Renal cortical epithelial cell (primary cell): ENCODE measurements at regions not wholly inside any gene's neighbourhood (a gene's known extent, or its start where the extent isn't known, plus 50 kb on each side); places are given as distances from the start of the nearest gene placed in this dataset.
"Not testable (repeated sequence)": the region's sequence is repeated elsewhere in the genome, so short reads cannot be mapped to it uniquely, and the experiment has no call there.

Experiments used
- DNase-seq: peaks from one replicate; pipeline ENCODE4 v3.0.0-alpha.2; 2011; ENCODE audit warnings: low read depth

DNA sequence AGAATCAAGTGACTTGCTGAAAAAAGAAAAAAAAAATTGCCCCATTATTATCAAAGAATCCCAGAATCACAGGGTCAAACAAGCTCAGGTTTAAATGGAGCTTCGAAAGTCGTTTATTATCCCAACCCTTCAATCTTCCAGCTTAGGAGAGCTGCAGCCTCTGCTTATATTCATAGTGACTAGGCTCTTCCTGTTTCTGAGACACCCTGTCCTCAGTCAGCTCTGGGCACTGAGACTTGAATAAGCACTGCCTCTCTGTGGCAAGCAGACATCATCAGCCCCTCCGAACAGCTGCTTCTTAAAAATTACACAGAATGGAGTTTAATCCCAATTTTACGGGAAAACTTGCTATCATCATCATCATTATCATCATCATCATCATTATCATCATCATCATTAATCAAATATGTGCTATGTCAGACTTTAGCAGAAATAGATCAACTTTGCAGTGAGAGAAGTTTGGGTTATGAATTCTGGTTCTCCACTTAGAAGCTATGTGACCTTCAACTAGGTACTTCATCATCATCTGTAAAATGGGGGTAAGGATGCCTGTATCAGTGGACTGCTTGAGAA is 614.0 kb upstream of the SYNCRIP start:
- no peak for DNase-seq

DNA sequence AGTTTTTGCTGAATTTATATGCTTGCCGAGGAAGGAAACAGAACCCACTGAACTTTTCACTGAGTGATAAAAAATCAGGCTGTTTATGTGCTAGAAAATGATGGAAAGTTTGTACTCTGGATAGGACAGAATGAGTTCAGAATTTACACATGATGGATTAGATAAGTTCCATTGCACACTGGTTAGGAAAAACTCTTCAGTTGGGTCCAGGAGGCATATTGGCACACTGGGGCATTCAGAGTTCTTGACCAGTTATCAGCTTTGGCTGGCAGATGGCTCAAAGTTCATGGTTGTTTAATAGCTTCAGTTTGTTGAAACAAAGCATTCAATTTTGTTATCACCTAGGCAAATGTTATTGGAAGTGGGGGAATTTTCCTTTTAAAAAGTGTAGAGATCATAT is 613.3 kb upstream of the SYNCRIP start:
- no peak for DNase-seq

GRCh38 chr6:86251106-86251505 is 608.4 kb upstream of the SYNCRIP start:
- no peak for DNase-seq

DNA sequence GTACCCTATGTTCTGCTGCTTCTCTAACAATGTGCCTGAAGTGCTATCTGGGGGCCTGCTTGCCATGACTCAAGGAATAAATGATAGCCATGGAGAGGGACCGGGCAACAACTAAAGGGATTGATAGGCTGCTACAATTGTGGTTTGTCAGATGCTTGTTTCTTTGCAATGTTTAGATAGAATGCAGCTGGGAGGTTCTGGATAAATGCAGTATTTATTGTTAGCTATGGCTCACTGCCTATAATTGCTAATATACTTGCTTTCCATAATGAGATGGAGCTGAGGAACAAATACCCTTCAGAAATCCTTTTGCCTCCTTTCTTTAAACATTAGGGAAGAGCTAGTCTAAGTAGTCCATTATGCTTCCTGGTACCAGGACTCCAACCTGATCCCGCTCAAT is 575.2 kb upstream of the SYNCRIP start:
- no peak for DNase-seq

DNA sequence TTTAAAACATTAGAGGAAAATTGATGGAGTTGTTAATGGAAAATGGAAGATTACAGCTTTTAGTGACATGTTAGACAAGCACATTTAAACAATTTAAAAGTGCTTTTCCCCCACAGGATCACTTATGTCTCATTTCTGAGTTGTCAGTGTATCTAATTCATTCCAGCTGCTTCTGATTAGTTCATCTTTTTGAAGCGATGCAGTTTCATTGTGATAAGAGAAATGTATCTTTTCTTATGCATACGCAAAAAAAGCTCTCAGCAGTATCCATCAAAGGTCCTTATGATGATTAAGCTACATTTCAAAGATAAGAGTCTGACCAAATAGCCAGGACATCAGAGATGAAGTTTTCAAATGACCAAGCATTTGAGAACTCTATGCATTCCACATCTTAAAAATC is 572.6 kb upstream of the SYNCRIP start:
- DNase-seq: no peak

DNA sequence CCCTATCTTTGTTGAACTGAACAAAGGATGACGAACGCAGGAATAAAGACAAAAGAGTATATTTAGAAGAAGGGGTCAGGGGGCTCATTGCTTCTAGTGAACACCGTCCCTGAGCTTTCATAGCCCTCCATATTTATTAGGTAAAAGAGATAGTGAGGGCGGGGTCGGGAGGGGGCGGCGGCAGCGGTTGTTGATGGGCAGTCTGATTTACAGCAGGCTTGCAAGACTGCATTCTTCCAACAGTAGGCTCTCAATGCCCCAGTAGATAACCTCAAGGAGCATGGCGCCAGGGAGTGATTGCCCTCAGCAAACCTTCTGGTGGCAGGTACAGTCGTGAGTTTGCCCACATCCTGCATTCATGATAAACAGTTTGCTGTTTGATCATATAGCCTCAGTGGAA is 563.3 kb upstream of the SYNCRIP start:
- DNase-seq: no peak

DNA sequence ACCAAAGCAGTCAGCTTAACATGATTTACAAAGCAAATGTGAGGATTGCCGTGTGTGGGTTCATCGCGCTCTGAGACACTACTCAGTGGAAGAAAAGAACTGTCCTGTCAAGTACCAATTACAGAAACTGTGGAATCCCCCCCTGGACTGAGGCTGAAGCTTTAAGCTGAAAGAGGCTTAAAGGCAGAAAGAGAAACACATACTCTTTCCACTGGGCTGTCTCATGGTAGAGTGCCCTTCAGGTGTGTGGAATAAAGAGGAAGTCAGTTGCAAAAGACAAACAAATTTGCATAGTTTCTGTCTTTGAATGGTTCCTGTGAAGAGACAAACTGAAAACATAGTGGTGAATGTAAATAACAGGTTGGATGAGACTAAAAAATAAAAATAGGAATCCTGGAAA is 560.4 kb upstream of the SYNCRIP start:
- no peak for DNase-seq

GRCh38 chr6:86193821-86194220 is 551.1 kb upstream of the SYNCRIP start:
- DNase-seq: no peak

DNA sequence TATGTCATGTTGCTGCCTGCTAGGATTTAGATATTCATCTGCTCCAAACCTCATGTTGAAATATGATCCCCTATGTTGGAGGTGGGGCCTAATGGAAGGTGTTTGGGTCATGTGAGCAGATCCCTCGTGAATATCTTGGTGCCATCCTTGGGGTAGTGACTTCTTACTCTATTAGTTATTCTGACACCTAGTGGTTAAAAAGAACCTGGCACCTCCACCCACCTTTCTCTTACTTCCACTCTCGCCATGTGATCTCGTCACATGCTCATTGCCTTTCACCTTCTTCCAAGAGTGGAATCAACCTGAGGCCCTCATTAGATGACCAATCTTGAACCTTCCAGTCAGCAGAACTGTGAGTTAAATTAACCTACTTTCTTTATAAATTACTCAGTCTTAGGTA is 549.4 kb upstream of the SYNCRIP start:
- DNase-seq: peak; percentile 6

GRCh38 chr6:86175149-86175548 is 532.5 kb upstream of the SYNCRIP start:
- not testable (repeated sequence) for DNase-seq

- no peak for DNase-seq
Observed at GRCh38 chr6:86154852-86155251, 512.2 kb upstream of the SYNCRIP start.

DNA sequence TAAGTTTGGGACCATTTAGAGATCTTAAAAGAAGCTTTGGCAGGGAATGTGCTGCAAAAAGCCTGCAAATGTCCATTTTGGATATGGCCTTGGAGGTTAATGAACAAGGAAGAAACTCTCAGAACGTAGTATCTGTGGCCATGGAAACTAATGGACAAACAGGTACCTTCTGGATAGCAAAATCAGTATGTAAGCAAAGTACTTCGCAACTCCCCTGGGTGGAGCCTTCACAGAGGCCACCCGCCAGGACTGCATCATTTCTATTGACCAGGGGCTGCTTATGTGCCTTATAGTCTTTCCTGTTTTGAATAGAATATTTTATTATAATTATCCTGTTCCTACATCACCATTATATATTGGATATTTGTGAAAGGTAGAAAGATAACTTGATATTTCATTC is 510.8 kb upstream of the SYNCRIP start:
- no peak for DNase-seq

- DNase-seq: no peak
Observed at GRCh38 chr6:86152546-86152945, 509.9 kb upstream of the SYNCRIP start.

- DNase-seq: no peak
Observed at GRCh38 chr6:86148586-86148985, 505.9 kb upstream of the SYNCRIP start.

DNA sequence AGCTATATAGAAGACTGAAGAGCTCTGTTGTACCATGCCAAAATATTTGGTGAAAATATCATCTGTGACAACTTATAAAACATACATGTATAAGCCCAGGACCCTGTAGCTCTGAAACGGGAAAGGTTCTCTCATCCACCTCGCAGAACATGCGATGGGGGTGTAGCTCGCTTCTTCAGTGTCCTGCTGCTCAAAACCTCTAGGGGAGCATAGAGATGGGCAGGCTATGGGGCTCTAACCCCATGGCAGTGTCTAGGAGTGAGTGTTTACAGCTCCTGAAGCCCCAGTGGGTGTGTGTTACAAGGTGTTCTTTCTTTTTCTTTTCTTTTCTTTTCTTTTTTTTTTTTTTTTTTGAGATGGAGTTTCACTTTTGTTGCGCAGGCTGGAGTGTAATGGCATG is 505.2 kb upstream of the SYNCRIP start:
- DNase-seq: no peak

DNA sequence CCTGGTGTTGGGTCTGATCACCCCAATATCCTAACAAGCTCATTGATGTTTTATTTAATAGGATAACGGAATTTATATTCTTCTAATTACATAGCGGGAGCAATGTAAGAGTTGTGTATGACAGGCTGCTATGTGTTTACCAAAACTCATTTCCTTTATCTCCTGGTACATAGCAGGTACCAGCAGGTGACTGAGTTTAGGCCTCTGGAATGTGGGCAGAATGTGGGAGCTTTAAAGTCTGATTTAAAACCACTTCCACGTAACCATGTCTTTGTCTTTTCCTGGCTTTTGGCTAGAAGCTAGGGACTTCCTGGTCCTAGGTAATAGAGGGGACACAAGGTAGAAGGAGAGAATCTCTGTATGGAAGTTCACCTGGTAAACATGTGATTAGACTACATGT is 504.6 kb upstream of the SYNCRIP start:
- DNase-seq: no peak

GRCh38 chr6:86146751-86147150 is 504.1 kb upstream of the SYNCRIP start:
- DNase-seq: not testable (repeated sequence)

- no peak for DNase-seq
Observed at GRCh38 chr6:86142326-86142725, 499.6 kb upstream of the SYNCRIP start.

- no peak for DNase-seq
Observed at GRCh38 chr6:86128130-86128814, 485.6 kb upstream of the SYNCRIP start.

DNA sequence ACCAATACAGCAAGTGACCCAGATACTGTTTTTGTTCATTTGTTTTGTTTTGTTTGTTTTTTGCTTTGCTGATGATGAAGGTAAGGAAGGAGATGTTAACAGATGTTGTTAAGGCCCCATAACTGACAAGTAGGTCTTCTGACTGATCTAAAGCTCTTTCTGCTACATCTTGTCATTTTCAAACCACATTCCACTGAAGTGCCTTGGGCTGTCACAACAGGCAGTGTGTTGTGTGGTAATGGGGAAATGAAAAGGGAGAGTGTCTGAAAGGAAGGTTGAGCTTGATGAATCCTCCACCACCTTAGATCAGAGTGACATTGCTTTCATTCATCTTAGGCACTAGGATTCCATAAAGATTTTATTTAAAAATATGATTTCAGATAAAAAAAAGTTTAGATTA is 479.4 kb upstream of the SYNCRIP start:
- DNase-seq: no peak

DNA sequence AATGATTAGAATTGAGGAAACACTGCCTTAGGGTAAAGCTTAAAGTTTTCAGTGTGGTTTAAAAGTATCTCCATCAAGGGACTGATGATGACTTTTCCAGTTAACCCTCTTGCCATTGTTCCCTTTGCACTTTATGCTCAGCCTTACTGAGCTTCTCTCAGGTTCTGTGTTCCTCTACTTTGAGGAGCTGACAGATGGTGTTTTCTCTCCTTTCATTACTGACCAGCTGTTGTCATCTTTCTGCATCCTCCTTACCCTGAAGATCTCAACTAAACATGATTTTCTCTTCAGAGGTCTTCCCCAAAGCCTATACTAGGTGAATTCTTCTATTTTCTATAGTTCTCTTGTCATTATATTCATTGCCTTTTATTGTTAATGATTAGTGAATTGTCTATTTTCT is 475.6 kb upstream of the SYNCRIP start:
- no peak for DNase-seq

- no peak for DNase-seq
Observed at GRCh38 chr6:86107985-86108384, 465.3 kb upstream of the SYNCRIP start.

GRCh38 chr6:86087954-86088353 is 445.3 kb upstream of the SYNCRIP start:
- DNase-seq: no peak

DNA sequence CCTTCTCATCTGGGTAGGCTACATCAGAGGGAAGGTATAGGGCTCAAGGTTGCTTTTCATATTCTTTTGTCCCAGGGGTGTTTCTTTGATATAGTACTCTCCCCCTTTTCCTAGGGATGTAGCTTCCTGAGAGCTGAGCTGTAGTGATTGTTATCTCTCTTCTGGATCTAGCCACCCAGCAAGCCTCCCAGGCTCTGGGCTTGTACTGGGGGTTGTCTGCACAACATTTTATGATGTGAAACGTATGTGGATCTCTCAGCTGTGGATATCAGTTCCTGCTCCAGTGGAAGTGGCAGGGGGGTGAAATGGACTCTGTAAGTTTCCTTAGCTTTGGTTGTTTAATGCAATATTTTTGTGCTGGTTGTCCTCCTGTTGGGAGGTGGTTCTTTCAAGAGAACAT is 437.3 kb upstream of the SYNCRIP start:
- no peak for DNase-seq
